GM10847 (cell line): ENCODE measurements at regions not wholly inside any gene's neighbourhood (a gene's known extent, or its start where the extent isn't known, plus 50 kb on each side); places are given as distances from the start of the nearest gene placed in this dataset.

Experiments
- POLR2A ChIP-seq: IDR thresholded peaks from 2 replicates; pipeline ENCODE4 v1.6.1; 2011; ENCODE audit not compliant: insufficient read length; ENCODE audit errors: extremely low read depth

- TF ChIP-seq POLR2A: no peak
Measured at GRCh38 chr17:72008236-72008876, 112.5 kb upstream of the SOX9 start.

- TF ChIP-seq POLR2A: no peak
Measured at GRCh38 chr17:72011561-72011960, 109.3 kb upstream of the SOX9 start.

- TF ChIP-seq POLR2A: no peak
Measured at GRCh38 chr17:72021417-72022041, 99.3 kb upstream of the SOX9 start.

- TF ChIP-seq POLR2A: no peak
Measured at GRCh38 chr17:72022328-72023275, 98.2 kb upstream of the SOX9 start.

- no peak for TF ChIP-seq POLR2A
Measured at GRCh38 chr17:72024457-72024856, 96.4 kb upstream of the SOX9 start.

GRCh38 chr17:72025113-72025512 lies 95.7 kb upstream of the SOX9 start:
- TF ChIP-seq POLR2A: no peak

GRCh38 chr17:72030067-72030899 lies 90.5 kb upstream of the SOX9 start:
- peak; percentile 11 for TF ChIP-seq POLR2A

GRCh38 chr17:72031219-72031884 lies 89.5 kb upstream of the SOX9 start:
- no peak for TF ChIP-seq POLR2A

- no peak for TF ChIP-seq POLR2A
Measured at GRCh38 chr17:72033334-72033733, 87.5 kb upstream of the SOX9 start.

- TF ChIP-seq POLR2A: no peak
Measured at GRCh38 chr17:72034000-72034399, 86.8 kb upstream of the SOX9 start.

GRCh38 chr17:72038427-72038826 lies 82.4 kb upstream of the SOX9 start:
- no peak for TF ChIP-seq POLR2A

- TF ChIP-seq POLR2A: no peak
Measured at GRCh38 chr17:72039490-72039889, 81.3 kb upstream of the SOX9 start.

- no peak for TF ChIP-seq POLR2A
Measured at GRCh38 chr17:72046178-72046577, 74.6 kb upstream of the SOX9 start.
